DND-41 (cell line): ENCODE measurements at regions not wholly inside any gene's neighbourhood (a gene's known extent, or its start where the extent isn't known, plus 50 kb on each side); places are given as distances from the start of the nearest gene placed in this dataset.

Experiments used
- ATAC-seq: fragments of 200-7000 bp; cut with Tn5 transposase; 3 replicates; pipeline ENCODE4 v1.9.1; 2021; ENCODE audit warnings: low read depth; ENCODE audit not compliant: insufficient read depth
- DNase-seq: peaks from one replicate; pipeline ENCODE4 v3.0.0-alpha.2; 2020
- H2AFZ ChIP-seq: 2 replicates; pipeline ENCODE4 v1.6.0; 2012; ENCODE audit warnings: low read depth, low read length
- H3K27ac ChIP-seq: 2 replicates; pipeline ENCODE4 v1.5.1; 2012; ENCODE audit warnings: low read length, inconsistent platforms
- H3K27me3 ChIP-seq: fragments of 200-600 bp; sonication (generic); 2 replicates; pipeline ENCODE4 v1.6.0; 2012; ENCODE audit warnings: low read length, mild to moderate bottlenecking, inconsistent platforms; ENCODE audit not compliant: insufficient read depth, poor library complexity
- H3K36me3 ChIP-seq: 2 replicates; pipeline ENCODE4 v1.5.1; 2012; ENCODE audit warnings: low read length, inconsistent platforms; ENCODE audit not compliant: insufficient read depth
- H3K4me1 ChIP-seq: 2 replicates; pipeline ENCODE4 v1.5.1; 2012; ENCODE audit warnings: mild to moderate bottlenecking, low read length; ENCODE audit not compliant: insufficient read depth
- H3K4me2 ChIP-seq: 2 replicates; pipeline ENCODE4 v1.6.0; 2012; ENCODE audit warnings: mild to moderate bottlenecking, moderate library complexity, low read length, inconsistent platforms; ENCODE audit not compliant: insufficient read depth
- H3K4me3 ChIP-seq, 2 experiments: fragments of 200-600 bp in 1 of 2; shearing (Covaris generic) in 1 of 2; 2 replicates each; pipeline ENCODE4 v1.5.1; 2012 to 2016; ENCODE audit warnings: inconsistent platforms in 2 of 2, low read length in 2 of 2, mild to moderate bottlenecking in 2 of 2, low read depth in 1 of 2, moderate library complexity in 1 of 2
- H3K79me2 ChIP-seq: 2 replicates; pipeline ENCODE4 v1.6.0; 2012; ENCODE audit warnings: low read length, inconsistent platforms; ENCODE audit not compliant: insufficient read depth
- H3K9ac ChIP-seq: 2 replicates; pipeline ENCODE4 v1.6.0; 2012; ENCODE audit warnings: low read depth, mild to moderate bottlenecking, inconsistent platforms, low read length, moderate library complexity
- H3K9me3 ChIP-seq: 2 replicates; pipeline ENCODE4 v1.5.1; 2012; ENCODE audit warnings: low read length, moderate library complexity, mild to moderate bottlenecking, inconsistent platforms; ENCODE audit not compliant: insufficient read depth, severe bottlenecking
- H4K20me1 ChIP-seq: 2 replicates; pipeline ENCODE4 v1.6.0; 2012; ENCODE audit warnings: low read length; ENCODE audit not compliant: insufficient read depth
- EZH2 ChIP-seq: IDR thresholded peaks from 3 replicates; pipeline ENCODE4 v1.6.1; 2012; ENCODE audit warnings: borderline replicate concordance, low read depth, mild to moderate bottlenecking, moderate library complexity, low read length, inconsistent platforms; ENCODE audit not compliant: severe bottlenecking
- TF ChIP-seq, protein P1 (sequence below): IDR thresholded peaks from 2 replicates; pipeline ENCODE4 v1.5.1; 2012; ENCODE audit warnings: borderline replicate concordance, low read length, moderate library complexity, mild to moderate bottlenecking; ENCODE audit not compliant: poor library complexity, severe bottlenecking; ENCODE audit errors: extremely low read depth

DNA sequence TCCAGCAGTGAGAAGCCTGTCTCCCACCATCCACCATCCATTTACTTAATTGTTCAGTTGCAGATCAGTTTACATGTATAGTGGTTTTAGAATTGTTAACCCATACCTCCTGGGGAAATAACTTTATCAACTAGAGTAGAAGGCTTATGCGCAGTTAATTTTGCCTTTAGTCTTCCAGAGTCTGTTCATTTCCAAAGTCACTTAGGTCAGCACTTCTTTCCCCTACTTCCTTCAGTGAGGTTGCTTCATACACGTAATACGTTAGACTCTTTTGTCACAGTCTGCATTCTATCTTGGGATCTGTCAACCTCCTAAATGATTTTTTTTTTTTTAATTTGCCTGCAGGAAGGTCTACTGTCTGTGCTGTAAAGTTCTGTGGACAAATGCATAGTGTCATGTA, 495.6 kb upstream of the ISX start:
- ATAC-seq (no peak), DNase-seq (no peak)
- Histone ChIP-seq H2AFZ (no peak overlapping the region), H3K27me3 (no peaks in the 10 kb centered on the region), H3K4me1 (no peaks in the 10 kb centered on the region), H3K36me3 (no peaks in the 10 kb centered on the region), H3K4me2 (no peak overlapping the region), H3K9me3 (no peaks in the 10 kb centered on the region), H3K9ac (no peak overlapping the region), H3K27ac (no peak overlapping the region), H3K79me2 (no peaks in the 10 kb centered on the region), H3K4me3 (no peak overlapping the region), H4K20me1 (no peaks in the 10 kb centered on the region)
- no peak for TF ChIP-seq EZH2
- TF ChIP-seq, protein P1, sequence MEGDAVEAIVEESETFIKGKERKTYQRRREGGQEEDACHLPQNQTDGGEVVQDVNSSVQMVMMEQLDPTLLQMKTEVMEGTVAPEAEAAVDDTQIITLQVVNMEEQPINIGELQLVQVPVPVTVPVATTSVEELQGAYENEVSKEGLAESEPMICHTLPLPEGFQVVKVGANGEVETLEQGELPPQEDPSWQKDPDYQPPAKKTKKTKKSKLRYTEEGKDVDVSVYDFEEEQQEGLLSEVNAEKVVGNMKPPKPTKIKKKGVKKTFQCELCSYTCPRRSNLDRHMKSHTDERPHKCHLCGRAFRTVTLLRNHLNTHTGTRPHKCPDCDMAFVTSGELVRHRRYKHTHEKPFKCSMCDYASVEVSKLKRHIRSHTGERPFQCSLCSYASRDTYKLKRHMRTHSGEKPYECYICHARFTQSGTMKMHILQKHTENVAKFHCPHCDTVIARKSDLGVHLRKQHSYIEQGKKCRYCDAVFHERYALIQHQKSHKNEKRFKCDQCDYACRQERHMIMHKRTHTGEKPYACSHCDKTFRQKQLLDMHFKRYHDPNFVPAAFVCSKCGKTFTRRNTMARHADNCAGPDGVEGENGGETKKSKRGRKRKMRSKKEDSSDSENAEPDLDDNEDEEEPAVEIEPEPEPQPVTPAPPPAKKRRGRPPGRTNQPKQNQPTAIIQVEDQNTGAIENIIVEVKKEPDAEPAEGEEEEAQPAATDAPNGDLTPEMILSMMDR = no peak

DNA sequence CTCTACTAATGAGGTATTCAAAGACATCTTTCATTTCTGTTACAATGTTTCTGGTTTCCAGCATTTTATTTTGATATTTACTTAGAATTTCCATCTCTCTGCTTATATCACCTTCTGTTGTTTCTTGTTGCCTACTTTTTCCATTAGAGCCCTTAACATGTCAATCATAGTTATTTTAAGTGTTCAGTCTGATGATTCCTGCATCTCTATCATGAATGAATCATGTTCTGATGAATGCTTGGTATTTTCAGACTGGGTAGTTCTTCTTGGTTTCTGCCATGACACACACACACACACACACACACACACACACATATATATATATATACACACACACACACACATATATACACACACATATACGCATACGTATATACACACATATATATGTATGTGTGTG, 486.4 kb upstream of the ISX start:
- H3K27me3 ChIP-seq = no peaks in the 10 kb centered on the region
- TF ChIP-seq EZH2 = no peak
- TF ChIP-seq, protein P1 = no peak

DNA sequence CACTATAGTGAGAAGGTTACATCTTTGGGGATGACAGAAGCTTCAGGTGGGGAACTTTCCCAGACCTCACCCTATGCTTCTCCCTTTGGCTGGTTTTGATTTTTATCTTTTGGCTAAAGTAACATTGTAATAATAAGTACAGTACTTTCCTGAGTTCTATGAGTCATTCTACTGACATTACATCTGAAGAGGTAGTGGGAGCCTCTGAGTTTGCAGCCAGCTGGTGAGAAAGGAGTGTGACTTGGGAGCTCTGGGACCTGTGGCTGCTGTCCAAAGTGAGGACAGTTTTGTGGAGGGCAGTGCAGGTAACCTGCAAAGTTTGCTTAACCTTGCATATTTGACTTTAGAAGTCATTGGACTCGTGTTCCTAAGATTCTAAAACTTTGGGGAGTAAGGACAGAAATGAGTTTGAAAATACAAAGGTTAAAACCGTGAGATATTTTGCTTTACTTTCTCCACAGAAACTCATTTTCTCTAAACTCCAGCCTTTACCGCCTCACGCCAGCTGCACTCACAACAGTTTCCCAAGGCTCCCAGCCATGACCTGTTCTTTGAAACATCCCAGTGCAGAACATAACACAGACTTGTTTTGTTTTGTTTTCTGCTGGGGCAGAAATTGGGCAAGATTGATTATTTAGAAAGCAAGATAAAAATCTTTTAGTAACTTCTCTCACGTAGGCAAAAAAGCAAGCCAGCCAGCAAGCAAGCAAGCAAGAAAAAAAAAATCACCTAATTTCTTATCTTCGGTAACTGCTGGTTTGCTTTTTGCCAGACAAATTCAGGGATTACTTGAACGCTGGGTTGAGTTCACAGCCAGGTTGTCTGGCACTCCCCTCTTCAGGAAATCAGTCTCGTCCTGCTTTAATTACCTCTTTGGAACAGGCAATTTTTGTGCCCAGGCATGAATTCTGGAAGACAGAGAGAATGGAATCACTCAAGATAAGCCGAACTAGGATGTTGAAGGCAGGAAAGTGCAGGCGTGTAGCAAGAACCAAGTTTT, 478.3 kb upstream of the ISX start:
- H3K36me3 ChIP-seq = no peaks in the 10 kb centered on the region
- H3K4me2 ChIP-seq = no peak overlapping the region
- TF ChIP-seq EZH2 = no peak
- TF ChIP-seq, protein P1 = no peak
- H3K27me3 ChIP-seq = no peaks in the 10 kb centered on the region
- H3K4me1 ChIP-seq = no peaks in the 10 kb centered on the region
- no peaks in the 10 kb centered on the region for H3K9me3 ChIP-seq
- no peak for DNase-seq
- H3K27ac ChIP-seq = no peak overlapping the region
- no peaks in the 10 kb centered on the region for H4K20me1 ChIP-seq
- H3K4me3 ChIP-seq = no peak overlapping the region
- H3K9ac ChIP-seq = no peak overlapping the region
- ATAC-seq = no peak
- no peak overlapping the region for H2AFZ ChIP-seq
- no peaks in the 10 kb centered on the region for H3K79me2 ChIP-seq

More for the DNA sequence above, 486.4 kb upstream of the ISX start:
- H3K9me3 ChIP-seq = no peaks in the 10 kb centered on the region
- H3K79me2 ChIP-seq = no peaks in the 10 kb centered on the region
- no peak overlapping the region for H3K27ac ChIP-seq
- no peaks in the 10 kb centered on the region for H4K20me1 ChIP-seq
- H3K4me1 ChIP-seq = no peaks in the 10 kb centered on the region
- H2AFZ ChIP-seq = no peak overlapping the region
- H3K36me3 ChIP-seq = no peaks in the 10 kb centered on the region
- no peak overlapping the region for H3K4me2 ChIP-seq
- no peak overlapping the region for H3K4me3 ChIP-seq
- H3K9ac ChIP-seq = no peak overlapping the region
- ATAC-seq = no peak
- no peak for DNase-seq
